ENCODE measurements at regions not wholly inside any gene's neighbourhood (a gene's known extent, or its start where the extent isn't known, plus 50 kb on each side); places are given as distances from the start of the nearest gene placed in this dataset.

GRCh38 chr18:78677483-78678317 is 301.9 kb upstream of the SALL3 start:
- no peak for DNase-seq (ENCODE audit: low spot score)

GRCh38 chr18:78678318-78678695 is 301.3 kb upstream of the SALL3 start:
- no peak for DNase-seq (ENCODE audit: low spot score)

GRCh38 chr18:78679031-78679430 is 300.6 kb upstream of the SALL3 start:
- no peak for DNase-seq (ENCODE audit: low spot score)

- no peak for DNase-seq (ENCODE audit: low spot score)
These were observed 299.9 kb upstream of the SALL3 start for GRCh38 chr18:78679613-78680260.

GRCh38 chr18:78681396-78681795 is 298.2 kb upstream of the SALL3 start:
- no peak for DNase-seq (ENCODE audit: low spot score)

- no peak for DNase-seq (ENCODE audit: low spot score)
These were observed 297.7 kb upstream of the SALL3 start for GRCh38 chr18:78681934-78682333.

- no peak for DNase-seq (ENCODE audit: low spot score)
These were observed 296.9 kb upstream of the SALL3 start for GRCh38 chr18:78682716-78683115.

- no peak for DNase-seq (ENCODE audit: low spot score)
These were observed 296.2 kb upstream of the SALL3 start for GRCh38 chr18:78683191-78684010.

GRCh38 chr18:78685250-78685979 is 294.2 kb upstream of the SALL3 start:
- no peak for DNase-seq (ENCODE audit: low spot score)

GRCh38 chr18:78685980-78686530 is 293.6 kb upstream of the SALL3 start:
- DNase-seq (ENCODE audit: low spot score), result no peak

GRCh38 chr18:78686976-78687685 is 292.5 kb upstream of the SALL3 start:
- DNase-seq (ENCODE audit: low spot score), result no peak

- DNase-seq (ENCODE audit: low spot score), result no peak
These were observed 291.9 kb upstream of the SALL3 start for GRCh38 chr18:78687736-78688135.

GRCh38 chr18:78688249-78688648 is 291.4 kb upstream of the SALL3 start:
- DNase-seq (ENCODE audit: low spot score), result no peak

GRCh38 chr18:78688916-78689315 is 290.7 kb upstream of the SALL3 start:
- DNase-seq (ENCODE audit: low spot score), result no peak

- DNase-seq (ENCODE audit: low spot score), result no peak
These were observed 290.0 kb upstream of the SALL3 start for GRCh38 chr18:78689606-78690005.

GRCh38 chr18:78692105-78692504 is 287.5 kb upstream of the SALL3 start:
- DNase-seq (ENCODE audit: low spot score), result no peak

GRCh38 chr18:78693429-78693828 is 286.2 kb upstream of the SALL3 start:
- no peak for DNase-seq (ENCODE audit: low spot score)

- DNase-seq (ENCODE audit: low spot score), result no peak
These were observed 282.8 kb upstream of the SALL3 start for GRCh38 chr18:78696698-78697435.

- DNase-seq (ENCODE audit: low spot score), result no peak
These were observed 282.2 kb upstream of the SALL3 start for GRCh38 chr18:78697446-78697845.

GRCh38 chr18:78698914-78699313 is 280.7 kb upstream of the SALL3 start:
- no peak for DNase-seq (ENCODE audit: low spot score)
